ENCODE measurements at regions not wholly inside any gene's neighbourhood (a gene's known extent, or its start where the extent isn't known, plus 50 kb on each side); places are given as distances from the start of the nearest gene placed in this dataset.

GRCh38 chrX:10044021-10044420, 76.9 kb downstream of the CLDN34 start:
- TF ChIP-seq CTCF (IDR thresholded peaks at IDR 0.05; ENCODE audit: insufficient read depth, low read depth, low read length) (no peak), EZH2 (IDR thresholded peaks at IDR 0.05; ENCODE audit: insufficient read depth, low read length) (no peak)
